KOPT-K1 (cell line): ENCODE measurements at regions not wholly inside any gene's neighbourhood (a gene's known extent, or its start where the extent isn't known, plus 50 kb on each side); places are given as distances from the start of the nearest gene placed in this dataset.

Experiments used
- H3K27ac ChIP-seq: fragments of 200-600 bp; sonication (generic); 2 replicates; pipeline ENCODE4 v1.5.1; 2016; ENCODE audit warnings: antibody characterized with exemption, mild to moderate bottlenecking, low read depth, low read length; ENCODE audit not compliant: poor library complexity, severe bottlenecking
- H3K36me3 ChIP-seq: fragments of 200-600 bp; sonication (generic); 2 replicates; pipeline ENCODE4 v1.5.1; 2017; ENCODE audit warnings: antibody characterized with exemption, mild to moderate bottlenecking, low read length, moderate library complexity; ENCODE audit not compliant: insufficient read depth
- H3K9me3 ChIP-seq: fragments of 200-600 bp; sonication (generic); 2 replicates; pipeline ENCODE4 v1.5.1; 2017; ENCODE audit warnings: antibody characterized with exemption, low read length, mild to moderate bottlenecking; ENCODE audit not compliant: insufficient read depth, poor library complexity, severe bottlenecking

- H3K36me3 ChIP-seq, result no peaks in the 10 kb centered on the region
- no peaks in the 10 kb centered on the region for H3K9me3 ChIP-seq
- H3K27ac ChIP-seq, result no peak overlapping the region
Observed at GRCh38 chr10:10796774-10797415, 220.8 kb upstream of the CELF2 start.

- no peak overlapping the region for H3K27ac ChIP-seq
- no peaks in the 10 kb centered on the region for H3K9me3 ChIP-seq
- no peaks in the 10 kb centered on the region for H3K36me3 ChIP-seq
Observed at GRCh38 chr10:10797513-10797912, 220.2 kb upstream of the CELF2 start.

GRCh38 chr10:10798102-10798863, 219.4 kb upstream of the CELF2 start:
- H3K36me3 ChIP-seq, result no peaks in the 10 kb centered on the region
- H3K27ac ChIP-seq, result no peak overlapping the region
- no peaks in the 10 kb centered on the region for H3K9me3 ChIP-seq

- Histone ChIP-seq H3K9me3 (no peaks in the 10 kb centered on the region), H3K27ac (no peak overlapping the region), H3K36me3 (no peaks in the 10 kb centered on the region)
Observed at GRCh38 chr10:10798864-10799192, 218.8 kb upstream of the CELF2 start.

GRCh38 chr10:10800961-10801360, 216.7 kb upstream of the CELF2 start:
- Histone ChIP-seq H3K27ac (no peak overlapping the region), H3K36me3 (no peaks in the 10 kb centered on the region), H3K9me3 (no peaks in the 10 kb centered on the region)

- Histone ChIP-seq H3K36me3 (no peaks in the 10 kb centered on the region), H3K9me3 (no peaks in the 10 kb centered on the region), H3K27ac (no peak overlapping the region)
Observed at GRCh38 chr10:10803278-10803677, 214.4 kb upstream of the CELF2 start.

GRCh38 chr10:10804061-10804460, 213.6 kb upstream of the CELF2 start:
- Histone ChIP-seq H3K9me3 (no peaks in the 10 kb centered on the region), H3K27ac (no peak overlapping the region), H3K36me3 (no peaks in the 10 kb centered on the region)

GRCh38 chr10:10804998-10805740, 212.5 kb upstream of the CELF2 start:
- H3K9me3 ChIP-seq, result no peaks in the 10 kb centered on the region
- H3K36me3 ChIP-seq, result no peaks in the 10 kb centered on the region
- no peak overlapping the region for H3K27ac ChIP-seq

GRCh38 chr10:10807106-10807505, 210.6 kb upstream of the CELF2 start:
- Histone ChIP-seq H3K27ac (no peak overlapping the region), H3K36me3 (no peaks in the 10 kb centered on the region), H3K9me3 (no peaks in the 10 kb centered on the region)

GRCh38 chr10:10811562-10811961, 206.1 kb upstream of the CELF2 start:
- no peaks in the 10 kb centered on the region for H3K9me3 ChIP-seq
- no peaks in the 10 kb centered on the region for H3K36me3 ChIP-seq
- no peak overlapping the region for H3K27ac ChIP-seq

- Histone ChIP-seq H3K36me3 (no peaks in the 10 kb centered on the region), H3K27ac (no peak overlapping the region), H3K9me3 (no peaks in the 10 kb centered on the region)
Observed at GRCh38 chr10:10813656-10814055, 204.0 kb upstream of the CELF2 start.

GRCh38 chr10:10814069-10814468, 203.6 kb upstream of the CELF2 start:
- no peak overlapping the region for H3K27ac ChIP-seq
- no peaks in the 10 kb centered on the region for H3K36me3 ChIP-seq
- H3K9me3 ChIP-seq, result no peaks in the 10 kb centered on the region

GRCh38 chr10:10816447-10816846, 201.2 kb upstream of the CELF2 start:
- Histone ChIP-seq H3K36me3 (no peaks in the 10 kb centered on the region), H3K9me3 (peaks cover 10% of the 10 kb centered on the region), H3K27ac (no peak overlapping the region)

GRCh38 chr10:10817609-10818008, 200.1 kb upstream of the CELF2 start:
- H3K36me3 ChIP-seq, result no peaks in the 10 kb centered on the region
- peaks cover 10% of the 10 kb centered on the region for H3K9me3 ChIP-seq
- H3K27ac ChIP-seq, result no peak overlapping the region

GRCh38 chr10:10818082-10818481, 199.6 kb upstream of the CELF2 start:
- H3K9me3 ChIP-seq, result peaks cover 10% of the 10 kb centered on the region
- no peaks in the 10 kb centered on the region for H3K36me3 ChIP-seq
- no peak overlapping the region for H3K27ac ChIP-seq
